ENCODE measurements at regions not wholly inside any gene's neighbourhood (a gene's known extent, or its start where the extent isn't known, plus 50 kb on each side); places are given as distances from the start of the nearest gene placed in this dataset.

GRCh38 chr6:144843701-144844100 lies 558.6 kb downstream of the UTRN start:
- no peaks in the 10 kb centered on the region for H3K4me1 ChIP-seq
- no peaks in the 10 kb centered on the region for H3K27me3 ChIP-seq
- H3K9me3 ChIP-seq, result no peaks in the 10 kb centered on the region
- TF ChIP-seq POLR2A (IDR thresholded peaks at IDR 0.05) (no peak), CTCF (IDR thresholded peaks at IDR 0.05) (no peak)
- H3K36me3 ChIP-seq, result peaks cover 0 to 24% (median 0%) of the 10 kb centered on the region in 3 donors
- H3K27ac ChIP-seq, result no peak overlapping the region
- H3K4me3 ChIP-seq, result no peak overlapping the region
- DNase-seq, result no peak

- Histone ChIP-seq H3K4me3 (no peak overlapping the region), H3K9me3 (no peaks in the 10 kb centered on the region), H3K27ac (no peak overlapping the region), H3K27me3 (no peaks in the 10 kb centered on the region), H3K36me3 (peaks cover 0 to 24% (median 0%) of the 10 kb centered on the region in 3 donors), H3K4me1 (no peaks in the 10 kb centered on the region)
- TF ChIP-seq POLR2A (IDR thresholded peaks at IDR 0.05), result no peak
- TF ChIP-seq CTCF (IDR thresholded peaks at IDR 0.05), result no peak
- DNase-seq, result no peak
These were observed 559.5 kb downstream of the UTRN start for GRCh38 chr6:144844596-144844995.

DNA sequence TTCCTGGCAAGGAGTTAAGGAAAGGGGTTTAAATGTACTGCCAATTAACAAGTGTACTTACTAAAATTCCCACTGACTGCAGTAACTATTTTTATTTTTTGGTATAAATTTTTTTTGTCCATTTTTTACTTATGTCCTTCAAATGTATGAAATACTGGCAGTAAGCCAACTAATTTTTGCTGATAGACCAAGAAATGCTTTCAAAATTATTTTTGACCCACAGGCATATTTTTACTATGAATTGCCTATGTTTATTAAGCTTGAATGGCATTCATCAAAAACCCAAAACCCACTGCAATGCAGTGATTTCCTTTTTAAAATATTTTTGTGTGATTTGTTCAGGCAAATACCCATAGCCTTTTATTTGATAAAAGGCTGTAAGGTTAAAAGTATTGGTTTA lies 560.1 kb downstream of the UTRN start:
- Histone ChIP-seq H3K9me3 (no peaks in the 10 kb centered on the region), H3K4me1 (no peaks in the 10 kb centered on the region), H3K27me3 (no peaks in the 10 kb centered on the region), H3K4me3 (no peak overlapping the region), H3K27ac (no peak overlapping the region), H3K36me3 (peaks cover 0 to 26% (median 0%) of the 10 kb centered on the region in 3 donors)
- no peak for TF ChIP-seq CTCF (IDR thresholded peaks at IDR 0.05)
- no peak for TF ChIP-seq POLR2A (IDR thresholded peaks at IDR 0.05)
- DNase-seq, result no peak

- Histone ChIP-seq H3K27me3 (no peaks in the 10 kb centered on the region), H3K4me3 (no peak overlapping the region), H3K9me3 (no peaks in the 10 kb centered on the region), H3K36me3 (peaks cover 0 to 31% (median 0%) of the 10 kb centered on the region in 3 donors), H3K4me1 (no peaks in the 10 kb centered on the region), H3K27ac (no peak overlapping the region)
- TF ChIP-seq CTCF (IDR thresholded peaks at IDR 0.05) (no peak), POLR2A (IDR thresholded peaks at IDR 0.05) (no peak)
- no peak for DNase-seq
These were observed 562.8 kb downstream of the UTRN start for GRCh38 chr6:144847916-144848315.

GRCh38 chr6:144849920-144850319 lies 564.8 kb downstream of the UTRN start:
- Histone ChIP-seq H3K4me3 (no peak overlapping the region), H3K27ac (no peak overlapping the region), H3K4me1 (no peaks in the 10 kb centered on the region), H3K9me3 (no peaks in the 10 kb centered on the region), H3K27me3 (no peaks in the 10 kb centered on the region), H3K36me3 (peaks cover 0 to 26% (median 0%) of the 10 kb centered on the region in 3 donors)
- no peak for TF ChIP-seq CTCF (IDR thresholded peaks at IDR 0.05)
- TF ChIP-seq POLR2A (IDR thresholded peaks at IDR 0.05), result no peak
- DNase-seq, result no peak

- H3K4me1 ChIP-seq, result no peaks in the 10 kb centered on the region
- H3K36me3 ChIP-seq, result peaks cover 0 to 21% (median 0%) of the 10 kb centered on the region in 3 donors
- H3K27ac ChIP-seq, result no peak overlapping the region
- no peaks in the 10 kb centered on the region for H3K9me3 ChIP-seq
- H3K27me3 ChIP-seq, result no peaks in the 10 kb centered on the region
- no peak overlapping the region for H3K4me3 ChIP-seq
- no peak for TF ChIP-seq CTCF (IDR thresholded peaks at IDR 0.05)
- no peak for TF ChIP-seq POLR2A (IDR thresholded peaks at IDR 0.05)
- no peak for DNase-seq
These were observed 568.5 kb downstream of the UTRN start for GRCh38 chr6:144853603-144854002.

Measured in Peyer's patch (tissue), 4 donors.